ENCODE measurements at regions not wholly inside any gene's neighbourhood (a gene's known extent, or its start where the extent isn't known, plus 50 kb on each side); places are given as distances from the start of the nearest gene placed in this dataset.

GRCh38 chrX:2578864-2579263, 78.1 kb upstream of the DHRSX start:
- TF ChIP-seq, protein P1, sequence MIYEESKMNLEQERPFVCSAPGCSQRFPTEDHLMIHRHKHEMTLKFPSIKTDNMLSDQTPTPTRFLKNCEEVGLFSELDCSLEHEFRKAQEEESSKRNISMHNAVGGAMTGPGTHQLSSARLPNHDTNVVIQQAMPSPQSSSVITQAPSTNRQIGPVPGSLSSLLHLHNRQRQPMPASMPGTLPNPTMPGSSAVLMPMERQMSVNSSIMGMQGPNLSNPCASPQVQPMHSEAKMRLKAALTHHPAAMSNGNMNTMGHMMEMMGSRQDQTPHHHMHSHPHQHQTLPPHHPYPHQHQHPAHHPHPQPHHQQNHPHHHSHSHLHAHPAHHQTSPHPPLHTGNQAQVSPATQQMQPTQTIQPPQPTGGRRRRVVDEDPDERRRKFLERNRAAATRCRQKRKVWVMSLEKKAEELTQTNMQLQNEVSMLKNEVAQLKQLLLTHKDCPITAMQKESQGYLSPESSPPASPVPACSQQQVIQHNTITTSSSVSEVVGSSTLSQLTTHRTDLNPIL (CRISPR knock-in tag; IDR thresholded peaks at IDR 0.05; ENCODE audit: low read depth), result no peak
- TF ChIP-seq TCF4 (CRISPR knock-in tag; IDR thresholded peaks at IDR 0.05; ENCODE audit: borderline replicate concordance) (no peak), ZNF70 (CRISPR knock-in tag; IDR thresholded peaks at IDR 0.05) (no peak), ZFP30 (CRISPR knock-in tag; IDR thresholded peaks at IDR 0.05) (no peak)
